DND-41 (cell line): ENCODE measurements at regions not wholly inside any gene's neighbourhood (a gene's known extent, or its start where the extent isn't known, plus 50 kb on each side); places are given as distances from the start of the nearest gene placed in this dataset.

Source experiments
- ATAC-seq: fragments of 200-7000 bp; cut with Tn5 transposase; 3 replicates; pipeline ENCODE4 v1.9.1; 2021; ENCODE audit warnings: low read depth; ENCODE audit not compliant: insufficient read depth
- DNase-seq: peaks from one replicate; pipeline ENCODE4 v3.0.0-alpha.2; 2020
- H2AFZ ChIP-seq: 2 replicates; pipeline ENCODE4 v1.6.0; 2012; ENCODE audit warnings: low read depth, low read length
- H3K27ac ChIP-seq: 2 replicates; pipeline ENCODE4 v1.5.1; 2012; ENCODE audit warnings: low read length, inconsistent platforms
- H3K27me3 ChIP-seq: fragments of 200-600 bp; sonication (generic); 2 replicates; pipeline ENCODE4 v1.6.0; 2012; ENCODE audit warnings: low read length, mild to moderate bottlenecking, inconsistent platforms; ENCODE audit not compliant: insufficient read depth, poor library complexity
- H3K36me3 ChIP-seq: 2 replicates; pipeline ENCODE4 v1.5.1; 2012; ENCODE audit warnings: low read length, inconsistent platforms; ENCODE audit not compliant: insufficient read depth
- H3K4me1 ChIP-seq: 2 replicates; pipeline ENCODE4 v1.5.1; 2012; ENCODE audit warnings: mild to moderate bottlenecking, low read length; ENCODE audit not compliant: insufficient read depth
- H3K4me2 ChIP-seq: 2 replicates; pipeline ENCODE4 v1.6.0; 2012; ENCODE audit warnings: mild to moderate bottlenecking, moderate library complexity, low read length, inconsistent platforms; ENCODE audit not compliant: insufficient read depth
- H3K4me3 ChIP-seq, 2 experiments: fragments of 200-600 bp in 1 of 2; shearing (Covaris generic) in 1 of 2; 2 replicates each; pipeline ENCODE4 v1.5.1; 2012 to 2016; ENCODE audit warnings: inconsistent platforms in 2 of 2, low read length in 2 of 2, mild to moderate bottlenecking in 2 of 2, low read depth in 1 of 2, moderate library complexity in 1 of 2
- H3K79me2 ChIP-seq: 2 replicates; pipeline ENCODE4 v1.6.0; 2012; ENCODE audit warnings: low read length, inconsistent platforms; ENCODE audit not compliant: insufficient read depth
- H3K9ac ChIP-seq: 2 replicates; pipeline ENCODE4 v1.6.0; 2012; ENCODE audit warnings: low read depth, mild to moderate bottlenecking, inconsistent platforms, low read length, moderate library complexity
- H3K9me3 ChIP-seq: 2 replicates; pipeline ENCODE4 v1.5.1; 2012; ENCODE audit warnings: low read length, moderate library complexity, mild to moderate bottlenecking, inconsistent platforms; ENCODE audit not compliant: insufficient read depth, severe bottlenecking
- H4K20me1 ChIP-seq: 2 replicates; pipeline ENCODE4 v1.6.0; 2012; ENCODE audit warnings: low read length; ENCODE audit not compliant: insufficient read depth
- EZH2 ChIP-seq: IDR thresholded peaks from 3 replicates; pipeline ENCODE4 v1.6.1; 2012; ENCODE audit warnings: borderline replicate concordance, low read depth, mild to moderate bottlenecking, moderate library complexity, low read length, inconsistent platforms; ENCODE audit not compliant: severe bottlenecking
- TF ChIP-seq, protein P1 (sequence below): IDR thresholded peaks from 2 replicates; pipeline ENCODE4 v1.5.1; 2012; ENCODE audit warnings: borderline replicate concordance, low read length, moderate library complexity, mild to moderate bottlenecking; ENCODE audit not compliant: poor library complexity, severe bottlenecking; ENCODE audit errors: extremely low read depth

- ATAC-seq: no peak
- TF ChIP-seq, protein P1, sequence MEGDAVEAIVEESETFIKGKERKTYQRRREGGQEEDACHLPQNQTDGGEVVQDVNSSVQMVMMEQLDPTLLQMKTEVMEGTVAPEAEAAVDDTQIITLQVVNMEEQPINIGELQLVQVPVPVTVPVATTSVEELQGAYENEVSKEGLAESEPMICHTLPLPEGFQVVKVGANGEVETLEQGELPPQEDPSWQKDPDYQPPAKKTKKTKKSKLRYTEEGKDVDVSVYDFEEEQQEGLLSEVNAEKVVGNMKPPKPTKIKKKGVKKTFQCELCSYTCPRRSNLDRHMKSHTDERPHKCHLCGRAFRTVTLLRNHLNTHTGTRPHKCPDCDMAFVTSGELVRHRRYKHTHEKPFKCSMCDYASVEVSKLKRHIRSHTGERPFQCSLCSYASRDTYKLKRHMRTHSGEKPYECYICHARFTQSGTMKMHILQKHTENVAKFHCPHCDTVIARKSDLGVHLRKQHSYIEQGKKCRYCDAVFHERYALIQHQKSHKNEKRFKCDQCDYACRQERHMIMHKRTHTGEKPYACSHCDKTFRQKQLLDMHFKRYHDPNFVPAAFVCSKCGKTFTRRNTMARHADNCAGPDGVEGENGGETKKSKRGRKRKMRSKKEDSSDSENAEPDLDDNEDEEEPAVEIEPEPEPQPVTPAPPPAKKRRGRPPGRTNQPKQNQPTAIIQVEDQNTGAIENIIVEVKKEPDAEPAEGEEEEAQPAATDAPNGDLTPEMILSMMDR: no peak
- TF ChIP-seq EZH2: no peak
- H3K9ac ChIP-seq: no peak overlapping the region
- no peaks in the 10 kb centered on the region for H3K4me1 ChIP-seq
- H2AFZ ChIP-seq: no peak overlapping the region
- DNase-seq: no peak
- peaks cover 14% of the 10 kb centered on the region for H3K9me3 ChIP-seq
- no peaks in the 10 kb centered on the region for H4K20me1 ChIP-seq
- no peak overlapping the region for H3K4me3 ChIP-seq
- H3K27me3 ChIP-seq: no peaks in the 10 kb centered on the region
- H3K4me2 ChIP-seq: no peak overlapping the region
- no peaks in the 10 kb centered on the region for H3K36me3 ChIP-seq
- H3K27ac ChIP-seq: no peak overlapping the region
- H3K79me2 ChIP-seq: no peaks in the 10 kb centered on the region
Measured at GRCh38 chr5:124245276-124245675, 501.2 kb downstream of the ZNF608 start.

DNA sequence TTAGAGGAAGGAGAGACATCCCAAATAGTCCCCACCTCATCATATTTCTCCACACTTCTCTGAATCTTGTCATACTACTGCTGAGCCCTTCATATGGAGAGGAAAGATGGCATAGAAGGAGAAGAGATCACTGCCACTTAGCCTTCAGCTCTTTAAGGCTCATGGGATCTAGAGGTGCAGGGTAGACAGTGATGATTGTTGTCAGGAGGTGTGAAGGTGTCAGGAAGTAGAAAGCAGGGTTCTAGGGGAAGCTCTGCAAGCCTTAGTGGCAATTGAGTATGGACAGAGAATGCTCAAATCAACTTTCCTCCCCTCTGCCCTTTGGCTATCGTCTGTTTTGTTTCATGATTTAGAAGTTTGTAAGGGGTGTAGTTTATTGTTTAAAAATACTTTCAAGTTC, 505.7 kb downstream of the ZNF608 start:
- no peak for TF ChIP-seq EZH2
- TF ChIP-seq, protein P1: no peak
- H2AFZ ChIP-seq: peak overlapping the region; percentile 25; the same call in 1 of the 2 replicates
- H3K27me3 ChIP-seq: no peaks in the 10 kb centered on the region
- no peaks in the 10 kb centered on the region for H4K20me1 ChIP-seq
- H3K79me2 ChIP-seq: no peaks in the 10 kb centered on the region
- H3K27ac ChIP-seq: no peak overlapping the region
- H3K9ac ChIP-seq: no peak overlapping the region
- no peak for ATAC-seq
- no peak overlapping the region for H3K4me2 ChIP-seq
- no peaks in the 10 kb centered on the region for H3K36me3 ChIP-seq
- H3K9me3 ChIP-seq: peaks cover 14% of the 10 kb centered on the region
- DNase-seq: no peak
- H3K4me1 ChIP-seq: peaks cover 13% of the 10 kb centered on the region
- H3K4me3 ChIP-seq: no peak overlapping the region

DNA sequence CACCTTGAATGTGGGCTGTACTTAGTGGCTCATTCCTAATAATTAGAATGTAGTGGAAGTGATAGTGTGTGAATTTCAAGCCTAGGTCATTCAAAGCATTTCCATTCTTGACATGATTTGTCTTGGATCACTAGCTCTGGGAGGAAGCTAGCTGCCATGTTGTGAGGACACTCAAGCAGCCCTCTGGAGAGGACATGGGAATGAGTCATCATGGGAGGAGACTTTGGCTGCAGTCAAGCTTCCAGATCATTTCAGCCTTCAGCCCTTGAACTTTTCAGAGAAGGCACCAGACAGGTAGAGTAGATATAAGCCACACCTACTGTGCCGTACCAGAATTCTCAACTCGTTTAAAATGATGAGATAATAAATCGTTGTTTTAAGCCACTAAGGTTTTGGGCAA, 506.9 kb downstream of the ZNF608 start:
- Histone ChIP-seq H3K4me2 (no peak overlapping the region), H3K36me3 (no peaks in the 10 kb centered on the region), H3K4me3 (no peak overlapping the region), H3K79me2 (no peaks in the 10 kb centered on the region), H3K27me3 (no peaks in the 10 kb centered on the region), H4K20me1 (no peaks in the 10 kb centered on the region), H2AFZ (no peak overlapping the region), H3K4me1 (peaks cover 13% of the 10 kb centered on the region), H3K9me3 (peaks cover 13% of the 10 kb centered on the region), H3K9ac (no peak overlapping the region), H3K27ac (no peak overlapping the region)
- no peak for TF ChIP-seq EZH2
- TF ChIP-seq, protein P1: no peak
- ATAC-seq: no peak
- DNase-seq: no peak

GRCh38 chr5:124238350-124238749, 508.1 kb downstream of the ZNF608 start:
- Histone ChIP-seq H3K27ac (no peak overlapping the region), H3K9ac (no peak overlapping the region), H3K9me3 (peaks cover 1% of the 10 kb centered on the region), H3K36me3 (no peaks in the 10 kb centered on the region), H3K27me3 (no peaks in the 10 kb centered on the region), H4K20me1 (no peaks in the 10 kb centered on the region), H3K4me2 (no peak overlapping the region), H2AFZ (no peak overlapping the region), H3K79me2 (no peaks in the 10 kb centered on the region), H3K4me3 (no peak overlapping the region), H3K4me1 (peaks cover 13% of the 10 kb centered on the region)
- ATAC-seq: peak; percentile 45; the same call in 2 of the 3 replicates
- TF ChIP-seq, protein P1: no peak
- TF ChIP-seq EZH2: no peak
- DNase-seq: peak; percentile 11
